ENCODE measurements at regions not wholly inside any gene's neighbourhood (a gene's known extent, or its start where the extent isn't known, plus 50 kb on each side); places are given as distances from the start of the nearest gene placed in this dataset.

DNA sequence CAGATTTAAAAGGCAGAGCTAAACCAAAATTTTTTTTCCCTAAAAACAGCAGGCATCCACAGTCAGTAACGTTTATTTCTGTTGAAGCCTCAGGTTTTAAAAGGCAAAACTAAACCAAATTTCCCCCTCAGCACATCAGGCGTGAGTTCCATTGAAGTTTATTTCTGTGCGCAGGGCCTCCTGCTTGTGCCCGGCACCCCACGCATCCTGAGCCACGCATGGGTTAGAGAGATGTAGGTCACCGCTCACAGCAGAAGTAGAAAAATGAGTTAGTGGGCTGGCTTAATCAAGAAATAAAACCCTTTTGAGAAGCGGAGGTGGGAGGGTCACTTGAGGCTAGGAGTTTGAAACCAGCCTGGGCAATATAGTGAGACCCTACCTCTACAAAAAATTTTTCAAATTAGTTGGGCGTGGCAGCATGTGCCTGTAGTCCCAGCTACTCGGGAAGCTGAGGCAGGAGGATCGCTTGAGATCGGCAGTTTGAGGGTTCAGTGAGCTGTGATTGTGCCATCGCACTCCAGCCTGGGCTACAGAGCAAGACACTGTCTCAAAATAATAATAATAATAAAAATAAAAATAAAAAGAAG, 75.6 kb upstream of the SPIN1 start:
- TF ChIP-seq, protein P1, sequence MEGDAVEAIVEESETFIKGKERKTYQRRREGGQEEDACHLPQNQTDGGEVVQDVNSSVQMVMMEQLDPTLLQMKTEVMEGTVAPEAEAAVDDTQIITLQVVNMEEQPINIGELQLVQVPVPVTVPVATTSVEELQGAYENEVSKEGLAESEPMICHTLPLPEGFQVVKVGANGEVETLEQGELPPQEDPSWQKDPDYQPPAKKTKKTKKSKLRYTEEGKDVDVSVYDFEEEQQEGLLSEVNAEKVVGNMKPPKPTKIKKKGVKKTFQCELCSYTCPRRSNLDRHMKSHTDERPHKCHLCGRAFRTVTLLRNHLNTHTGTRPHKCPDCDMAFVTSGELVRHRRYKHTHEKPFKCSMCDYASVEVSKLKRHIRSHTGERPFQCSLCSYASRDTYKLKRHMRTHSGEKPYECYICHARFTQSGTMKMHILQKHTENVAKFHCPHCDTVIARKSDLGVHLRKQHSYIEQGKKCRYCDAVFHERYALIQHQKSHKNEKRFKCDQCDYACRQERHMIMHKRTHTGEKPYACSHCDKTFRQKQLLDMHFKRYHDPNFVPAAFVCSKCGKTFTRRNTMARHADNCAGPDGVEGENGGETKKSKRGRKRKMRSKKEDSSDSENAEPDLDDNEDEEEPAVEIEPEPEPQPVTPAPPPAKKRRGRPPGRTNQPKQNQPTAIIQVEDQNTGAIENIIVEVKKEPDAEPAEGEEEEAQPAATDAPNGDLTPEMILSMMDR (IDR thresholded peaks at IDR 0.05; ENCODE audit: borderline replicate concordance, extremely low read depth, insufficient read depth) = no peak
- intact Hi-C loops (cut with DNase I) = no loop called here
- no peak for FAIRE-seq
- no peak for DNase-seq
- no peaks in the 10 kb centered on the region for H3K27me3 ChIP-seq (ENCODE audit: control insufficient read depth, insufficient read depth, low read length)
- no peak overlapping the region for H3K27ac ChIP-seq (ENCODE audit: low read depth in 2 of 2, low read length in 2 of 2)
- H3K9ac ChIP-seq (ENCODE audit: low read length in 3 of 3) = no peak overlapping the region
- no peaks in the 10 kb centered on the region for H3K4me1 ChIP-seq (ENCODE audit: control insufficient read depth in 2 of 3, insufficient read depth in 2 of 3, low read depth in 1 of 3, low read length in 3 of 3)
- H3K4me3 ChIP-seq (ENCODE audit: low read length in 3 of 3) = no peak overlapping the region
- no peaks in the 10 kb centered on the region for H3K9me3 ChIP-seq (ENCODE audit: control insufficient read depth in 2 of 3, insufficient read depth in 1 of 3, low read length in 3 of 3)
- no peaks in the 10 kb centered on the region for H3K36me3 ChIP-seq (ENCODE audit: control insufficient read depth in 2 of 3, insufficient read depth in 3 of 3, low read length in 3 of 3)

DNA sequence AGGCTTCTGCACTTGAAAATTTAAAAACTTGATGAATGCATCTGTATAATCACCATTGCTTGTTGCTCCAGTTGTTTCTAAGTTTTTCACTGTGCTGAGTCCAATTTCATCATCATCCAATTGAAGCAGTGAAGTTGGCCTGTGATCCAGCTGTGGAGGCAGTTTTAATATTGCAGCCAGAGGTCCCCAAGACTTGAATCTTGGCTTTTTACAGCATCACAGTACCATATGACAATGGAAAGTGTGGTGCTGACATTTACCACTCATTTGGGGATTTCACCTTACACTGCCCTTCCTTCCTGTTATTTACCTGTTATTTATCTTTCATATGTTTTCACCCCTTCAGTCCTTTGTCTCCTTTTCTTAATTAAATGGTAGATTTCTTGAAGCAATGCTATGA, 76.2 kb upstream of the SPIN1 start:
- H3K4me3 ChIP-seq (ENCODE audit: low read length in 3 of 3) = no peak overlapping the region
- no peaks in the 10 kb centered on the region for H3K4me1 ChIP-seq (ENCODE audit: control insufficient read depth in 2 of 3, insufficient read depth in 2 of 3, low read depth in 1 of 3, low read length in 3 of 3)
- no peaks in the 10 kb centered on the region for H3K27me3 ChIP-seq (ENCODE audit: control insufficient read depth, insufficient read depth, low read length)
- H3K36me3 ChIP-seq (ENCODE audit: control insufficient read depth in 2 of 3, insufficient read depth in 3 of 3, low read length in 3 of 3) = no peaks in the 10 kb centered on the region
- no peak overlapping the region for H3K27ac ChIP-seq (ENCODE audit: low read depth in 2 of 2, low read length in 2 of 2)
- no peak overlapping the region for H3K9ac ChIP-seq (ENCODE audit: low read length in 3 of 3)
- FAIRE-seq = no peak
- TF ChIP-seq, protein P1 (IDR thresholded peaks at IDR 0.05; ENCODE audit: borderline replicate concordance, extremely low read depth, insufficient read depth) = no peak
- no peak for DNase-seq
- no peaks in the 10 kb centered on the region for H3K9me3 ChIP-seq (ENCODE audit: control insufficient read depth in 2 of 3, insufficient read depth in 1 of 3, low read length in 3 of 3)
- intact Hi-C loops (cut with DNase I) = no loop called here

DNA sequence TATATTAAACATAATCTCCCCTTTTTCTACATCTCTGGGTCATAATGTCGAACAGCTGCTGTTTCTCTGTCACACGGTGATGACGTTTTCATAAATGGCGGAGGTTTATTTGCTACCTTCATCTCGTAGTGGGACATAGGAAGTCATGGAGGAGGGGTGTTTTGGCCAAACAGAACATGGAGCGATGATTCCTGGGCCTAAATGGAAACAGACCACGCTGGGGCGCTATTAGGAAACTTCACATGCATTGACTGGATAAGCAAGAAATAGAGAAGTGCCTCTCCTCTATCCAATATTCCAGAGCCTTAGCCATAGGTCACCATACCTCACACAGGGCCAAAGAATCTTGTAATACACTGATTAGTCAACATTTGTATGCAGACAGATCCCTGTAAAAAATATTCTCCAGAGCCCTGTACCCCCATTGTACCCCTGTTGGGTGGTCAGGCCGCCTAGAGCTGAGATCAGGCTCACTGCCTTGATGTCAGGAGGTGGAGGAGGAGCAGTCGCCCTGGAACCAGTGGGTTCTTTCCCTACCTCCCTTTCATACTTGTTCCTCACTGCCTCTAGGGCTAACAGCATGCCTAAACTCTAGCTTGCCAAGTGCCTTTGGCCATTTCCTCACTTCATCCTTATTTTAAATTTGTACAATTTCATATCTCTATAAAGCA, 77.8 kb upstream of the SPIN1 start:
- TF ChIP-seq, protein P1 (IDR thresholded peaks at IDR 0.05; ENCODE audit: borderline replicate concordance, extremely low read depth, insufficient read depth) = no peak

More for the DNA sequence above, 77.8 kb upstream of the SPIN1 start:
- no peak for FAIRE-seq
- Histone ChIP-seq H3K27me3 (ENCODE audit: control insufficient read depth, insufficient read depth, low read length) (no peaks in the 10 kb centered on the region), H3K4me1 (ENCODE audit: control insufficient read depth in 2 of 3, insufficient read depth in 2 of 3, low read depth in 1 of 3, low read length in 3 of 3) (no peaks in the 10 kb centered on the region), H3K4me3 (ENCODE audit: low read length in 3 of 3) (no peak overlapping the region), H3K9ac (ENCODE audit: low read length in 3 of 3) (no peak overlapping the region), H3K9me3 (ENCODE audit: control insufficient read depth in 2 of 3, insufficient read depth in 1 of 3, low read length in 3 of 3) (no peaks in the 10 kb centered on the region), H3K27ac (ENCODE audit: low read depth in 2 of 2, low read length in 2 of 2) (no peak overlapping the region), H3K36me3 (ENCODE audit: control insufficient read depth in 2 of 3, insufficient read depth in 3 of 3, low read length in 3 of 3) (no peaks in the 10 kb centered on the region)
- DNase-seq = no peak
- intact Hi-C loops (cut with DNase I) = no loop called here

All from kidney (tissue), 13 donors.